OCI-LY7 (cell line): ENCODE measurements at regions not wholly inside any gene's neighbourhood (a gene's known extent, or its start where the extent isn't known, plus 50 kb on each side); places are given as distances from the start of the nearest gene placed in this dataset.
"Not testable (repeated sequence)": the region's sequence is repeated elsewhere in the genome, so short reads cannot be mapped to it uniquely, and the experiment has no call there.

Source experiments
- BruUV-seq: library from RNA; stranded (reverse); fragments of 400-500 nt; replicated peaks from 2 replicates; lab custom pipeline; 2021; lab: Mats Ljungman, UMichigan
- CTCF ChIA-PET: fragments of 300-600 bp; sonication (Branson Sonifier 250); formaldehyde crosslinking; loops from one replicate; lab custom pipeline; 2022; ENCODE audit warnings: antibody characterized with exemption; ENCODE audit not compliant: unreplicated experiment; lab: Charles Lee
- POLR2A ChIA-PET: fragments of 300-600 bp; sonication (Branson Sonifier 250); formaldehyde crosslinking; loops from one replicate; lab custom pipeline; 2022; ENCODE audit warnings: antibody characterized with exemption; lab: Charles Lee
- DNase-seq: peaks from one replicate; pipeline ENCODE4 v3.0.0-alpha.2; 2015; ENCODE audit warnings: low spot score
- H2AFZ ChIP-seq: fragments of 200-600 bp; sonication (generic), shearing (Covaris generic); 2 replicates; pipeline ENCODE4 v1.6.1; 2014; ENCODE audit warnings: mild to moderate bottlenecking, antibody characterized with exemption, low read length, moderate library complexity
- H3K27ac ChIP-seq: fragments of 200-600 bp; sonication (generic); 2 replicates; pipeline ENCODE4 v1.5.1; 2014; ENCODE audit warnings: mixed run types, low read depth, mild to moderate bottlenecking, moderate library complexity, low read length, inconsistent platforms; ENCODE audit not compliant: poor library complexity, severe bottlenecking
- H3K36me3 ChIP-seq: fragments of 200-600 bp; sonication (generic); 2 replicates; pipeline ENCODE4 v1.6.1; 2014; ENCODE audit warnings: mild to moderate bottlenecking, antibody characterized with exemption, low read length, moderate library complexity, mixed read lengths; ENCODE audit not compliant: insufficient read depth
- H3K4me1 ChIP-seq: fragments of 200-600 bp; sonication (generic); 2 replicates; pipeline ENCODE4 v1.5.1; 2014; ENCODE audit warnings: mild to moderate bottlenecking, low read length; ENCODE audit not compliant: insufficient read depth, poor library complexity, severe bottlenecking
- H3K4me2 ChIP-seq: fragments of 200-600 bp; sonication (generic); 2 replicates; pipeline ENCODE4 v1.6.1; 2014; ENCODE audit warnings: mild to moderate bottlenecking, low read length
- H3K4me3 ChIP-seq: fragments of 200-600 bp; sonication (generic); 2 replicates; pipeline ENCODE4 v1.5.1; 2014; ENCODE audit warnings: mild to moderate bottlenecking, low read depth, low read length; ENCODE audit not compliant: poor library complexity, severe bottlenecking
- H3K79me2 ChIP-seq: fragments of 200-600 bp; sonication (generic); 2 replicates; pipeline ENCODE4 v1.6.1; 2016; ENCODE audit warnings: low read depth, mild to moderate bottlenecking, low read length, moderate library complexity, mixed read lengths; ENCODE audit not compliant: insufficient read depth
- H3K9me2 ChIP-seq: fragments of 200-600 bp; sonication (generic); 2 replicates; pipeline ENCODE4 v1.6.1; 2016; ENCODE audit warnings: mild to moderate bottlenecking, low read length, mixed read lengths; ENCODE audit not compliant: insufficient read depth
- H3K9me3 ChIP-seq: fragments of 200-600 bp; sonication (generic); 2 replicates; pipeline ENCODE4 v1.6.1; 2014; ENCODE audit warnings: mild to moderate bottlenecking, mixed run types, low read length, mixed read lengths
- H4K20me1 ChIP-seq: fragments of 200-600 bp; sonication (generic); 2 replicates; pipeline ENCODE4 v1.6.1; 2014; ENCODE audit warnings: mild to moderate bottlenecking, antibody characterized with exemption, low read length, moderate library complexity, mixed read lengths; ENCODE audit not compliant: insufficient read depth
- EZH2phosphoT487 ChIP-seq: fragments of 200-600 bp; sonication (generic); IDR thresholded peaks from 2 replicates; pipeline ENCODE4 v1.6.1; 2018; ENCODE audit warnings: low read depth, borderline replicate concordance, mild to moderate bottlenecking, mixed run types, antibody characterized with exemption, low read length, moderate library complexity, mixed read lengths
- intact Hi-C: fragments of 100-400 bp; cut with micrococcal nuclease; formaldehyde crosslinking; loops from one replicate; pipeline ENCODE4 v1.10.0; 2022; ENCODE audit not compliant: unreplicated experiment
- TF ChIP-seq, protein P1 (sequence below): fragments of 200-600 bp; sonication (generic); conservative IDR thresholded peaks from 2 replicates; pipeline ENCODE4 v1.5.1; 2014; ENCODE audit warnings: mild to moderate bottlenecking, antibody characterized with exemption, low read length, moderate library complexity, mixed read lengths

DNA sequence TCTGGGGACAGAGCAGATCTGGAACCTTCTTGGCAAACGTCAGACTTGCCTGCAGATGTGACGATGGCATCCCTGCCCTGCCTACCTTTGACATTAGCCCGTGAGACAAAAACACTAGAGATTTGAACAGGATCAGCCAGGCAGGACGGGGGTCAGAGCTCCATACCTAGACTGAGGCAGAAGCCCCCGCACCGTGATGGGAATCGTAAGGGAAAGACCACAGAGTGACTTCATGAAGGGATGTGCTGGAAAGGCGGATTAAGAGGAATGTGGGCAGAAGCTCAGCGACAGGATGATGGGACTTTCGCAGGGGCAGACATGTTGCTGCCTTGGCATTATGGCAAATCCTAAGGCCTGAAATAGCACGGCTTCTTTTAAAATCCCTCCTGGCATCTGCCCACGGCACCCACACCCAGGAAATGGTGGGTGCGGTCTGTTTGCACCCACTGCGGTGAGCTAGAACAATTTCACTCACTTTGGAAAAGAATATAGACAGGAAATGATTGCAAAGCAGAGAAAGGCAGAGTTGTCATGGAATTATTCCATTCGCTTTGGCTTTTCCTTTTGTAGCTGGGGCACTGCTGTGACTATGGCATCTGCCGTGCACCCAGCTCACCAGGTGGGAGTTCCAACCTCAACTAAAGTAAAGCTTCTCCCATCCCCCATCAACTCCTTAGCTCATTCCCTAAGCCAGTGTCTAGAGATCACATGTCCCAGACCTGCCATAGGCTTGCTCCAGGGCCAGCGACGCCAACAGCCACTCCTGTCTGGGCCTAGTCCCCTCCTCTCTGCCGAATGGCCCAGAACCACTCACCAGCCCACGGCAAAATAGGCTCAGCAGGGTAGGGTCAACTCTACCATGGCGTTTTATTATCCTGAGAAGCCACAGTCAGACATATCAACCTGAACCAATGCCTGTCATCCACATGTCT is 112.7 kb upstream of the NPAS2 start:
- Histone ChIP-seq H2AFZ (no peak overlapping the region), H3K9me3 (no peaks in the 10 kb centered on the region), H3K9me2 (no peaks in the 10 kb centered on the region), H3K4me2 (no peak overlapping the region), H3K4me1 (no peaks in the 10 kb centered on the region), H4K20me1 (no peaks in the 10 kb centered on the region), H3K27ac (no peak overlapping the region), H3K36me3 (no peaks in the 10 kb centered on the region), H3K4me3 (no peak overlapping the region), H3K79me2 (no peaks in the 10 kb centered on the region)
- no TSS peak for BruUV-seq
- POLR2A ChIA-PET = no interaction called here
- intact Hi-C loops = no loop called here
- CTCF ChIA-PET = no interaction called here
- no peak for DNase-seq
- TF ChIP-seq, protein P1, sequence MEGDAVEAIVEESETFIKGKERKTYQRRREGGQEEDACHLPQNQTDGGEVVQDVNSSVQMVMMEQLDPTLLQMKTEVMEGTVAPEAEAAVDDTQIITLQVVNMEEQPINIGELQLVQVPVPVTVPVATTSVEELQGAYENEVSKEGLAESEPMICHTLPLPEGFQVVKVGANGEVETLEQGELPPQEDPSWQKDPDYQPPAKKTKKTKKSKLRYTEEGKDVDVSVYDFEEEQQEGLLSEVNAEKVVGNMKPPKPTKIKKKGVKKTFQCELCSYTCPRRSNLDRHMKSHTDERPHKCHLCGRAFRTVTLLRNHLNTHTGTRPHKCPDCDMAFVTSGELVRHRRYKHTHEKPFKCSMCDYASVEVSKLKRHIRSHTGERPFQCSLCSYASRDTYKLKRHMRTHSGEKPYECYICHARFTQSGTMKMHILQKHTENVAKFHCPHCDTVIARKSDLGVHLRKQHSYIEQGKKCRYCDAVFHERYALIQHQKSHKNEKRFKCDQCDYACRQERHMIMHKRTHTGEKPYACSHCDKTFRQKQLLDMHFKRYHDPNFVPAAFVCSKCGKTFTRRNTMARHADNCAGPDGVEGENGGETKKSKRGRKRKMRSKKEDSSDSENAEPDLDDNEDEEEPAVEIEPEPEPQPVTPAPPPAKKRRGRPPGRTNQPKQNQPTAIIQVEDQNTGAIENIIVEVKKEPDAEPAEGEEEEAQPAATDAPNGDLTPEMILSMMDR = no peak
- no peak for TF ChIP-seq EZH2phosphoT487

DNA sequence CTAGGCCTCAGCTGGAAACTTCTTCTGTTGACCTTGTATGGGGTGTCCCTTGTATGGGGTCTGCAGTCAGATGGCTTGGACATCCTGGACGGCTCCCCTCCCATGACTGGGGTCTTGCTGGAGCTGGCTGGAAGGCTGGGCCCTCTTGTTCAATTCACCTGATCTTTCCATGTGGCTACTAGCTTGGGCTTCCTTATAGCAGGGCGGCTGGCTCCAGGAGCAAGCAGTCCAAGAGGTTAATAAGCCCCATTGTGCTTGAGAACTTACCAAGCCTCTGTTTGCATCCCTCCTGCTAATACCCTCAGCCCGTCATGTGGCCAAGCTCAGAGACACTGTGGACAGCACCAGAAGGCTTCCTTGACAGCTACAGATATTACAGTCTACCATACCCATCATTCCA is 111.6 kb upstream of the NPAS2 start:
- no peaks in the 10 kb centered on the region for H3K79me2 ChIP-seq
- no peaks in the 10 kb centered on the region for H4K20me1 ChIP-seq
- H3K4me2 ChIP-seq = no peak overlapping the region
- no peak for TF ChIP-seq EZH2phosphoT487
- no peak overlapping the region for H3K4me3 ChIP-seq
- no peak overlapping the region for H3K27ac ChIP-seq
- H3K9me3 ChIP-seq = no peaks in the 10 kb centered on the region
- CTCF ChIA-PET = no interaction called here
- H3K4me1 ChIP-seq = no peaks in the 10 kb centered on the region
- no TSS peak for BruUV-seq
- no peaks in the 10 kb centered on the region for H3K9me2 ChIP-seq
- POLR2A ChIA-PET = no interaction called here
- no peaks in the 10 kb centered on the region for H3K36me3 ChIP-seq
- intact Hi-C loops = no loop called here
- H2AFZ ChIP-seq = no peak overlapping the region
- no peak for DNase-seq

DNA sequence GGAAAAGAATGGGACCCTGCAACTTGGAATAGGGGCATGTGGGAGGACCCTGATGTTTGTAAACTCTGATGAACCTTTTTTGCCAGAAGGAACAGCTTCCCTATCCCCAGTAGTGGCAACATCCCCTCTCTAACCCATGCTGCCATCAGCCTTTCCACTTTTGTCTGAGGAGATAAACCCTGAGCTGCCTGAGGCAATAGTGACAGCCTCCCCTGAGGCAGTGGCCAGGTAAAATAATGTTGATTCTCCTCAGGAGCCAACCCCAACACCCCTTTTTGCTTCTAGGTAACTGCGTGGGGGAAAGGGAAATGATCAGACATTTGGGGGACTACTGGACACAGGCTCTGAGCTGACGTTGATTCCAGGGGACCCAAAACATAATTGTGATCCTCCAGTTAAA is 106.8 kb upstream of the NPAS2 start:
- no peaks in the 10 kb centered on the region for H3K36me3 ChIP-seq
- intact Hi-C loops = no loop called here
- H3K9me2 ChIP-seq = no peaks in the 10 kb centered on the region
- H3K4me2 ChIP-seq = no peak overlapping the region
- ChIA-PET CTCF (no interaction called here), POLR2A (no interaction called here)
- H3K4me1 ChIP-seq = no peaks in the 10 kb centered on the region
- H3K4me3 ChIP-seq = no peak overlapping the region
- no TSS peak for BruUV-seq
- H2AFZ ChIP-seq = no peak overlapping the region
- H3K9me3 ChIP-seq = no peaks in the 10 kb centered on the region
- H4K20me1 ChIP-seq = no peaks in the 10 kb centered on the region
- no peak overlapping the region for H3K27ac ChIP-seq
- no peaks in the 10 kb centered on the region for H3K79me2 ChIP-seq
- DNase-seq = no peak
- TF ChIP-seq, protein P1 = no peak
- TF ChIP-seq EZH2phosphoT487 = no peak

DNA sequence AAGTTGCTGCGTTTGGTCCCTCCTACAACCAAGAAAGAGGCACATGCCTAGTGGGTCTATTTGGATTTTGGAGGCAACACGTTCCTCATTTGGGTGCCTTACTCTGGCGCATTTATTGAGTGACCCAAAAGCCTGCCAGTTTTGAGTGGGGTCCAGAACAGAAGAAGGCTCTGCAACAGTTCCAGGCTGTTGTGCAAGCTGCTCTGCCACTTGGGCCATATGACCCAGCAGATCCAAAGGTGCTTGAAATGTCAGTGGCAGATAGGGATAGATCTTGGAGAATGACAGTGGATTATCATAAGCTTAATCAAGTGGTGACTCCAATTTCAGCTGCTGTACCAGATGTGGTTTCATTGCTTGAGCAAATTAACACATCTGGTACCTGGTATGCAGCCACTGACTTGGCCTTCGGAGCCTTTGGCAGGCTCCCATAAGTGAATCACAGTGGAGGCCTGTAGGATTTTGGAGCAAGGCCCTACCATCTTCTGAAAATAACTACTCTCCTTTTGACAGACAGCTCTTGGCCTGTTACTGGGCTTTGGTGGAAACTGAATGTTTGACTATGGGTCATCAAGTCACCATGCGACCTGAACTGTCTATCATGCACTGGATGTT is 105.4 kb upstream of the NPAS2 start:
- intact Hi-C loops, H3K9me2 ChIP-seq, H3K79me2 ChIP-seq, DNase-seq, H4K20me1 ChIP-seq, BruUV-seq, H3K9me3 ChIP-seq, POLR2A ChIA-PET, H3K36me3 ChIP-seq, H3K4me3 ChIP-seq, H3K4me1 ChIP-seq, H2AFZ ChIP-seq, H3K4me2 ChIP-seq, H3K27ac ChIP-seq, CTCF ChIA-PET: not testable (repeated sequence)

DNA sequence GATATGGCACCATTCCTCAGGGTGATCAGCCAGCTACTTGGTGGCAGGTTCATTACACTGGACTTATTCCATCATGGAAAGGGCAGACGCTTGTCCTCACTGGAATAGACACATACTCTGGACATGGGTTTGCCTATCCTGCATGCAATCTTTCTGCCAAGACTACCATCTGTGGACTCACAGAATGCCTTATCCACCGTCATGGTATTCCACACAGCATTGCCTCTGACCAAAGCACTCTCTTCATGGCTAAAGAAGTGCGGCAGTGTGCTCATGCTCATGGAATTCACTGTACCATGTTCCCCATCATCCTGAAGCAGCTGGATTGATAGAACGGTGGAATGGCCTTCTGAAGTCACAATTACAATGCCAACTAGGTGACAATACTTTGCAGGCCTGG is 104.1 kb upstream of the NPAS2 start:
- H4K20me1 ChIP-seq, H3K4me1 ChIP-seq, H3K27ac ChIP-seq, POLR2A ChIA-PET, H3K9me3 ChIP-seq, H3K79me2 ChIP-seq, H3K9me2 ChIP-seq, H3K36me3 ChIP-seq, H2AFZ ChIP-seq, BruUV-seq, H3K4me2 ChIP-seq, H3K4me3 ChIP-seq, DNase-seq, intact Hi-C loops, CTCF ChIA-PET: not testable (repeated sequence)
